AG10803 (cell line): ENCODE measurements at regions not wholly inside any gene's neighbourhood (a gene's known extent, or its start where the extent isn't known, plus 50 kb on each side); places are given as distances from the start of the nearest gene placed in this dataset.

ENCODE experiments used
- DNase-seq: peaks from one replicate; pipeline ENCODE4 v3.0.0; 2010; ENCODE audit warnings: low read depth
- H3K4me3 ChIP-seq: 2 replicates; pipeline ENCODE4 v1.5.1; 2011; ENCODE audit warnings: mild to moderate bottlenecking, low read length, control low read depth
- CTCF ChIP-seq: conservative IDR thresholded peaks from 2 replicates; pipeline ENCODE4 v1.5.1; 2011; ENCODE audit warnings: mild to moderate bottlenecking, low read length, control low read depth, inconsistent platforms

GRCh38 chr13:90696254-90696653 is 651.2 kb upstream of the MIR17HG start:
- peak; percentile 45 for DNase-seq
- TF ChIP-seq CTCF: no peak
- H3K4me3 ChIP-seq: no peak overlapping the region

- no peak overlapping the region for H3K4me3 ChIP-seq
- TF ChIP-seq CTCF: no peak
- DNase-seq: no peak
Observed at GRCh38 chr13:90696656-90697055, 650.8 kb upstream of the MIR17HG start.

- no peak for DNase-seq
- H3K4me3 ChIP-seq: no peak overlapping the region
- TF ChIP-seq CTCF: no peak
Observed at GRCh38 chr13:90700340-90700739, 647.1 kb upstream of the MIR17HG start.

- no peak for DNase-seq
- no peak overlapping the region for H3K4me3 ChIP-seq
- no peak for TF ChIP-seq CTCF
Observed at GRCh38 chr13:90701264-90701663, 646.2 kb upstream of the MIR17HG start.

GRCh38 chr13:90702050-90702449 is 645.4 kb upstream of the MIR17HG start:
- DNase-seq: no peak

GRCh38 chr13:90706631-90707030 is 640.9 kb upstream of the MIR17HG start:
- H3K4me3 ChIP-seq: no peak overlapping the region
- DNase-seq: no peak
- no peak for TF ChIP-seq CTCF

More at GRCh38 chr13:90702050-90702449, 645.4 kb upstream of the MIR17HG start:
- TF ChIP-seq CTCF: no peak
- H3K4me3 ChIP-seq: no peak overlapping the region

GRCh38 chr13:90708128-90708527 is 639.4 kb upstream of the MIR17HG start:
- DNase-seq: no peak
- H3K4me3 ChIP-seq: no peak overlapping the region
- TF ChIP-seq CTCF: no peak
